ENCODE measurements at regions not wholly inside any gene's neighbourhood (a gene's known extent, or its start where the extent isn't known, plus 50 kb on each side); places are given as distances from the start of the nearest gene placed in this dataset.
"Not testable (repeated sequence)": the region's sequence is repeated elsewhere in the genome, so short reads cannot be mapped to it uniquely, and the experiment has no call there.

DNA sequence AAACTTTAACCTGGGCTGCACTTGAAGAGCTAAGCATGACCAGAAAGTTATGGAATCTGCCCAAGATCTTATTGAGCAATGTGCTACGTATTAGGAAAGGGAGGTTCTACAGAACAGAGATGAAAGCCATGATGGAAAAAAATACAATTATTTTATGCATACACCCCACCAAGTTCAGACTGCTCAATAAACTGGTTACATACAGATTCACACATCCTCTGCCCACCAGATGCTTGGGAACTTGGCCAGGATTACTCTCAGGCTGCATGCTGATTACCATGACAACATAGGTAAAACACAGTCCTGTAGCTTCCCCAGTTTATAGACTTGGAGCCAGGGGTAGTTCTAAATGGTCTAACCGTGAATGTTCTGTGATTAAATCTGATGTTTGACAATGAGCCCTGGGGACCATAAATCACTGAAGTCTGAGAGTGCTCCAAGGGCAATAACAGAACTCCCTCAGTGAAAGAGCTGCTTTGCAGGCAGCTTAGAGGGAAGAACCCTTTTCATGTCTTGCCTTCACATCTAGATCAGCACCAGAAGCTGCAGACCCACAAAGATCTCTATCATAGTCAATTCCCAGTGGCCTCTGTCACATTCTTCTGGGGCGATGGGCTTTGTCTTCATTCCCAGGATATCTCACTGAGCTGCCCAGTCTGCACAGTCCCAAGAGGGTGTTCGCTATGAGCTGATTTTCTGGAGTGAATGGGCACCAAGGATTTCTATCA, 232.2 kb downstream of the EMP1 start:
- Histone ChIP-seq H3K4me1 (no peaks in the 10 kb centered on the region), H3K9me3 (peaks cover 14% of the 10 kb centered on the region), H3K27me3 (no peaks in the 10 kb centered on the region), H3K4me3 (no peak overlapping the region), H3K4me2 (no peak overlapping the region), H3K9ac (no peak overlapping the region), H4K20me1 (no peaks in the 10 kb centered on the region), H3K36me3 (no peaks in the 10 kb centered on the region), H3K27ac (no peak overlapping the region)
- no peak for TF ChIP-seq Cebpa-rat (IDR thresholded peaks at IDR 0.05)

DNA sequence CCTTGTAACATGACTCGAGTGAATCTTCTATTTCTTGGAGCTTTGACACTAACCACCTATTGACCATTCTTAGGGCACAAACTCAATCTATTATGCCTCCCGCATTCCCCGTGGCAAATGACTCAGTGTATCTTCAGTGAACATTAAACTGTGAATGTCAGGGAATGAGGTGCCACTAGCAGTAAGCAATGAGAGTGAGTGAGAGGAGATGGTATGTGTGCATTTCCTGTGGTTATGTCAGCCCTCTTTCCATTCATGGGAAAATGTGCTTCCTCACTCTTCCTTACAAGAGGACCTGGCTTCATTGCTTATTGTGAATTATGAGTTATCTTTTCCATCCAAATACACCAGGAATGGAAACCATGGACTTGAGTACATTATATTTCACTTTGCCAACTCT, 229.2 kb downstream of the EMP1 start:
- Histone ChIP-seq H3K4me3 (no peak overlapping the region), H3K4me2 (no peak overlapping the region), H3K9me3 (peaks cover 14% of the 10 kb centered on the region), H4K20me1 (no peaks in the 10 kb centered on the region), H3K27ac (no peak overlapping the region), H3K27me3 (no peaks in the 10 kb centered on the region), H3K4me1 (no peaks in the 10 kb centered on the region), H3K36me3 (no peaks in the 10 kb centered on the region), H3K9ac (no peak overlapping the region)
- no peak for TF ChIP-seq Cebpa-rat (IDR thresholded peaks at IDR 0.05)

DNA sequence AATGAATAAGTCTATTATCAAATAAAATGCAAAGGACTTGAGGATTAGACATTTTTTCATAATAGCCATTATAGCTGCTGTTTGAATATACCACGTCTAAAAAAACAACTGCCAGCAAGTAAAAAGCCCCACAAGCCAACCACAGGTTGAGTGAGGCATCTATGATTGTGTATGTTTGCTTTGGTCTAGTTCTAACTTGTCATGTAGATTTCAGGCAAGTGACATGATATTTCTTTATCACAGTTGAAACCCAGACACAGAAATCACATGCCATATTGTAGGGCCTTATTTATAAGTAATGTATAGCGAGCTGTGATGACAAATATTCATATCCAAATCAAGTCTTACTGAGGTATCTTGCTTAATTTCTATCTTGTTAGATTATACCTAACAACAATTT, 225.8 kb downstream of the EMP1 start:
- no peak overlapping the region for H3K27ac ChIP-seq
- TF ChIP-seq Cebpa-rat (IDR thresholded peaks at IDR 0.05), result no peak
- H3K27me3 ChIP-seq, result no peaks in the 10 kb centered on the region
- H3K4me3 ChIP-seq, result no peak overlapping the region
- no peak overlapping the region for H3K9ac ChIP-seq
- no peaks in the 10 kb centered on the region for H3K36me3 ChIP-seq
- H3K9me3 ChIP-seq, result no peaks in the 10 kb centered on the region
- H3K4me1 ChIP-seq, result no peaks in the 10 kb centered on the region
- no peaks in the 10 kb centered on the region for H4K20me1 ChIP-seq
- H3K4me2 ChIP-seq, result no peak overlapping the region

DNA sequence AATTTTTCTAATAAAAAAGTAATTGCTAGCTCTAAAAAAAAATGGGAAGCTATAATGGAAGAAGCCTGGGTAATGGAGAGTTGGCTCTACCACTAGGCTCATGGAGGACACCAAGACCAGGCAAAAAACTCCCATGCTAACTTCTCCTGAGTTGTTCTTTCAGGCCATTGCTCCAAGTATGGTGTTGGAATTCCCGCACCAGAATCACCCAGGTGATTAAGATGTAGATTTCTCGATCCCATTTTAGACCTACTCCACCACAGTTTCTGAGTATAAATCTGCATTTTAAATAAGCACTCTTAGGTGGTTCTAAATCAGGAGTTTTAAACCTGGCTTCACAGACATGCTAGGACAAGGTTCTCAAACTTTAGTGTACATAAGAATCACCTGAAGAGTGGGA, 221.0 kb downstream of the EMP1 start:
- Histone ChIP-seq H4K20me1 (no peaks in the 10 kb centered on the region), H3K4me3 (no peak overlapping the region), H3K4me1 (no peaks in the 10 kb centered on the region), H3K4me2 (no peak overlapping the region), H3K27ac (no peak overlapping the region), H3K9me3 (no peaks in the 10 kb centered on the region), H3K27me3 (no peaks in the 10 kb centered on the region), H3K9ac (no peak overlapping the region), H3K36me3 (no peaks in the 10 kb centered on the region)
- no peak for TF ChIP-seq Cebpa-rat (IDR thresholded peaks at IDR 0.05)

DNA sequence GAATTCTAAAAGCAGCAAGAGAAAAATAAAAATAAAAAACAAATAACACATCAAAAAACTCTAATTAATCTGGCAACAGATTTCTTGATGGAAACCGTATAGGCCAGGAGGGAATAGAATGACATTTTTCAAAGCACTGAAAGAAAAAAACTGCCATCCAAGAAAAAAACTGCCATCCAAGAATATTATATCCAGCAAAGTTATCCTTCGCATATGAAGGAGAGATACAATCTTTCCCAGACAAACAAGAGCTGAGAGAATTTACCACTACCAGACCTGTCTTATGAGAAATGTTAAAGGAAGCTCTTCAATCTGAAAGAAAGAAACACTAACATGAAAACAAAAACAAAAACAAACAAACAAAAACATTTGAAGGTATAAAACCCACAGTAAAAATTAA, 214.8 kb downstream of the EMP1 start:
- Histone ChIP-seq H3K36me3 (no peaks in the 10 kb centered on the region), H3K4me1 (no peaks in the 10 kb centered on the region), H3K4me3 (no peak overlapping the region), H3K9ac (no peak overlapping the region), H3K27ac (no peak overlapping the region), H3K27me3 (no peaks in the 10 kb centered on the region), H4K20me1 (no peaks in the 10 kb centered on the region), H3K4me2 (no peak overlapping the region), H3K9me3 (peaks cover 13% of the 10 kb centered on the region)
- no peak for TF ChIP-seq Cebpa-rat (IDR thresholded peaks at IDR 0.05)

DNA sequence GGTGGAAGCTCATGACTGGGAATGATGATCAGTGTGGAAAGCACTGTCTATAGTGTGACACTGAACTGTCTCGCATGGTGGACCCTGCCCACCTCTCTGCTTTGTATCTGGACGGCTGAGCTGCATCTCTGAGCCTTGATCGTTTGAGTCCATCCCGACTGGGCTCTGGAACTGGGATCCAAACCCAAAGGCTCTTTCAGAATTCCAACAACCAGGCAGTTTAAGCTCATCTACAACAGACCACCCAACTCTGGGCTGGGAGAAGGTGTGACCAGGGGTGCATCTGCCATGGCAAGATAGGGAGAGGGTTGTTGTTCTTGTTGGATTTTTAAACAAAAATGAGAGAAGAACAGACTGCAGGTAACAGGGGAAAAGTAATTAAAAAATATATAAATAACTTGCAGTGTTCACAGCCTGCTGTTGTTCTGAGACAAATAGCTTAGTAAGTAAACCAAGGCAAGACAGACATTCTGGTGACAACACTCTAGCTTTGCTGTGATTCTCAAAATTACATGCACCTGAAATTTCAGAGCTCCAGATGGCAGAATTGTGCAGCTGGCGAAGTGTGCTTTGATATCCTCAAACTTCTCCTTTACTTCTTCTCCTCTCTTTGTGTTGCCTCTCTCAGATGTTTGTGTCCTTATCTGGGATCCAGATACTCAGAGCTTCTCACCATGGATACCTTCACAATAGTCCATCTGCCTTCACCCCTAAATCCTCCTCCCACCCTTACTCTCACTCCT, 209.6 kb downstream of the EMP1 start:
- no peak overlapping the region for H3K4me3 ChIP-seq
- H4K20me1 ChIP-seq, result no peaks in the 10 kb centered on the region
- no peak overlapping the region for H3K27ac ChIP-seq
- no peak overlapping the region for H3K9ac ChIP-seq
- no peak for TF ChIP-seq Cebpa-rat (IDR thresholded peaks at IDR 0.05)
- H3K4me2 ChIP-seq, result no peak overlapping the region
- peaks cover 9% of the 10 kb centered on the region for H3K9me3 ChIP-seq
- H3K4me1 ChIP-seq, result no peaks in the 10 kb centered on the region
- no peaks in the 10 kb centered on the region for H3K27me3 ChIP-seq
- no peaks in the 10 kb centered on the region for H3K36me3 ChIP-seq

DNA sequence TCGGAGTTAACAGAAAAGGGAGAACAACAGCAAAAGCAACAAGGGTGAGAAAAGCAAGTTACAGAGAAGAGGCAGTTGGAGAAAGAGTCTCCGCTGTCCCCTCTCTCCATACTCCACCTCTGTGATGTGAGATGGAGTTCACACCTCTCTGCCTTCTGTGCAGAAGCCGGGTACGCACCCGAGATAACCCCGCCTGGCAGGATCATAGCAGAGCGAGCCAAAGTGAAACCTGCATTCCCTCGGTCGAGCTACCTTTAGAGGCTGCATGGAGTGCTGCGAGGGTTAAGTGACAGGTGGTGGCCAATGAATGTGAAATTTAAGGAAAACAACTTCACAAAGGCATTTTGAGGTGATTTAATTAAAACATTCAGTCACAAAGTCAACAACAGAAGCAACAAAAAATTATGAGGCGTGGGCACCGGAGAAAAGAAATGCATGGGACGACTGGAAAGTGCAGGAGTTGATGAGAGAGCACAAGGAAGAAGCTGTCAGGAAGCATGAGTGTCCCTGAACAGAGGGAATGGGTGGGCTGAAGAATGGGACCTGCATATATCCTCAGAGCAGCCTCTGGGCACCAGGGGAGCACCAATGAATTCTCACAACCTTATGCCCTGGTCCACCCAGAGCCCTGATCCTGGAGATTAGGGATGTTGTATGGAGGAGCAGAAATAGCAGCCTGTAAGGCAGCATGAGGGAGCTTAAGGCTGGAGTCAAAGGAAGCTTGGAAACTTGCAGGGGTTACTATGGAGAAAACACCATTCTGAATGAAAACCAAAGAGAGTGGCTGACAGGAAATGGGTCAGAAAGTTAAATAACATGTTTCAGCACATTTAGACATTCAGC, 208.3 kb downstream of the EMP1 start:
- TF ChIP-seq Cebpa-rat (IDR thresholded peaks at IDR 0.05), result no peak
- Histone ChIP-seq H3K9ac (no peak overlapping the region), H3K4me3 (no peak overlapping the region), H4K20me1 (no peaks in the 10 kb centered on the region), H3K27ac (no peak overlapping the region), H3K9me3 (no peaks in the 10 kb centered on the region), H3K36me3 (no peaks in the 10 kb centered on the region), H3K27me3 (no peaks in the 10 kb centered on the region), H3K4me1 (no peaks in the 10 kb centered on the region), H3K4me2 (no peak overlapping the region)

DNA sequence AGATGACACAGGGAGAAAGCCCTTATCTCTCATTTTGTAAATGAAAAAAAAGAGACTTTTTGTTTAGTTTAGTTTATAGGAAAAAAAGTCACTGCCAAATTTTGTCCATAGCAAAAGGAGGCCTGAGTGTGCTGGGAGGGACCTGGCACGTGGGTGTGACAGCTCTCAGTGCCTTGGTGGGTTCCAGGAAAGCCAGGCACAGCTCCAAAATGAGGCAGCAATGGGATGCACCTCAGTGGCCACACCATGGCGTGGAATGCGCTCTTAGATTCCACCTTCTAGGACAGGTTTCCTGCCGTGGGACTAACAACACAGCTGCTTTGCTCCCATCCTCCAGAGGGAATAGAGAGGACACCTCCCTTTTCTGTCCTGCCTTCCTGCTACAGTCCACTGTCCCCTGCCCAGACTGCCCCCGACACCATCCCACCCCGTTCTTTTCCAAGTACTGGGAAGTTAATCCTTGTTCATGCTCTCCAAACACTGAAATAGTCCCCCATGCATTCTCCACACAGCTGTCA, 207.6 kb downstream of the EMP1 start:
- no peak overlapping the region for H3K4me3 ChIP-seq
- no peaks in the 10 kb centered on the region for H4K20me1 ChIP-seq
- no peak overlapping the region for H3K4me2 ChIP-seq
- no peaks in the 10 kb centered on the region for H3K27me3 ChIP-seq
- no peak overlapping the region for H3K27ac ChIP-seq
- no peaks in the 10 kb centered on the region for H3K4me1 ChIP-seq
- H3K9ac ChIP-seq, result no peak overlapping the region
- no peaks in the 10 kb centered on the region for H3K36me3 ChIP-seq
- TF ChIP-seq Cebpa-rat (IDR thresholded peaks at IDR 0.05), result no peak
- H3K9me3 ChIP-seq, result no peaks in the 10 kb centered on the region

DNA sequence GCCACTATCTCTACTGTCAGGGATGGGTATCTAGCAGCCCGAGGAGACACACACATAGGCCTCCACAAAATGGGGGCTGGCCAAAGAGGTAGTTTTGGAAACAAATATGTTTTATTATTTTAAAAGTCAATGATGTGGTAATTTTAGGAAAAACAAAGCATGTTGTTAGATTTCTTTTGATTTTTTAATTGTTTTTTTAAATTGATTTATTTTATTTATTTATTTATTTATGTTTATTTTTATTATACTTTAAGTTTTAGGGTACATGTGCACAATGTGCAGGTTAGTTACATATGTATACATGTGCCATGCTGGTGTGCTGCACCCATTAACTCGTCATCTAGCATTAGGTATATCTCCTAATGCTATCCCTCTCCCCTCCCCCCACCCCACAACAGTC, 194.8 kb downstream of the EMP1 start:
- H3K27ac ChIP-seq, H3K4me2 ChIP-seq, H3K4me1 ChIP-seq, H3K4me3 ChIP-seq, H3K36me3 ChIP-seq, H3K27me3 ChIP-seq, H3K9ac ChIP-seq, H3K9me3 ChIP-seq, H4K20me1 ChIP-seq: not testable (repeated sequence)

DNA sequence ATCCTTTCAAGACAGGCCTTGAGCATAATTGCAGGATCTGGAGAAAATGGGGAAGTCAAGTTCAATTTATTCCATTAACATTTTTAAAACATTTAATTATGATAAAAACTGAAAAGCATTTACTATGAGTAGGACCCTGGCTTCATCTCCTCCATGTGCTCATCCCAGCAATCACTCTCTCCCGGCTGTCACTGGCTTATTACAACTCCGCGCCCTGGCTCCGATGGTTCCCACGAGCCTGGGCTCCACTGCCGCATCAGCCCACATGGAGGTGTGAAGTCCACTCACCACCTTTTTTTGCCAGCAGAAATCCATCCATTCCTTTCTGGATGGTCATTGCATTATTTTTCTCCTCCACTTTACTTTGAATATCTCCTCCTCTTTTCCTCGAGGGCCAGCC, 194.4 kb downstream of the EMP1 start:
- Histone ChIP-seq H3K4me2 (no peak overlapping the region), H3K27me3 (no peaks in the 10 kb centered on the region), H3K27ac (no peak overlapping the region), H4K20me1 (no peaks in the 10 kb centered on the region), H3K4me3 (no peak overlapping the region), H3K9ac (no peak overlapping the region), H3K36me3 (no peaks in the 10 kb centered on the region), H3K4me1 (peaks cover 11% of the 10 kb centered on the region), H3K9me3 (no peaks in the 10 kb centered on the region)
- TF ChIP-seq Cebpa-rat (IDR thresholded peaks at IDR 0.05), result no peak
